MCF 10A (cell line): ENCODE measurements at regions not wholly inside any gene's neighbourhood (a gene's known extent, or its start where the extent isn't known, plus 50 kb on each side); places are given as distances from the start of the nearest gene placed in this dataset.

ENCODE experiments used
- BruUV-seq: library from RNA; stranded (reverse); fragments of 400-500 nt; replicated peaks from 2 replicates; lab custom pipeline; 2021; lab: Mats Ljungman, UMichigan
- CTCF ChIA-PET: fragments of 300-600 bp; sonication (Branson Sonifier 250); formaldehyde crosslinking; extraction: SDS; loops from one replicate; lab custom pipeline; 2021; ENCODE audit warnings: antibody characterized with exemption, inconsistent platforms; lab: Yijun Ruan, JAX
- POLR2A ChIA-PET: fragments of 300-600, 350-650 bp; sonication (Branson Sonifier 250); formaldehyde crosslinking; extraction: SDS; loops from one replicate; lab custom pipeline; 2020; ENCODE audit warnings: antibody characterized with exemption, inconsistent platforms; lab: Yijun Ruan, JAX
- DNase-seq: peaks from one replicate; pipeline ENCODE4 v3.0.0-alpha.2; 2018; ENCODE audit not compliant: unreplicated experiment
- H3K27ac Mint-ChIP-seq: one replicate; pipeline ENCODE4 v1.8.0; 2022; ENCODE audit warnings: mild to moderate bottlenecking, low read depth, mixed read lengths; ENCODE audit not compliant: unreplicated experiment
- H3K27me3 Mint-ChIP-seq: one replicate; pipeline ENCODE4 v1.8.0; 2022; ENCODE audit warnings: mixed read lengths; ENCODE audit not compliant: insufficient read depth, unreplicated experiment
- H3K36me3 Mint-ChIP-seq: one replicate; pipeline ENCODE4 v1.8.0; 2022; ENCODE audit warnings: mild to moderate bottlenecking, moderate library complexity, mixed read lengths; ENCODE audit not compliant: insufficient read depth, unreplicated experiment
- H3K4me1 Mint-ChIP-seq: one replicate; pipeline ENCODE4 v1.8.0; 2022; ENCODE audit warnings: mixed read lengths; ENCODE audit not compliant: insufficient read depth, unreplicated experiment
- H3K4me3 Mint-ChIP-seq: one replicate; pipeline ENCODE4 v1.8.0; 2022; ENCODE audit warnings: mild to moderate bottlenecking, moderate library complexity, mixed read lengths; ENCODE audit not compliant: unreplicated experiment
- H3K9me3 Mint-ChIP-seq: one replicate; pipeline ENCODE4 v1.8.0; 2022; ENCODE audit warnings: mixed read lengths; ENCODE audit not compliant: unreplicated experiment
- intact Hi-C: fragments of 100-400 bp; cut with micrococcal nuclease; formaldehyde crosslinking; loops from 2 replicates; pipeline ENCODE4 v1.14.1; 2022
- TF ChIP-seq, protein P1 (sequence below): fragments of 200-600 bp; IDR thresholded peaks from one replicate; pipeline ENCODE4 v1.8.0; 2022; ENCODE audit warnings: antibody characterized with exemption, mild to moderate bottlenecking; ENCODE audit not compliant: unreplicated experiment

DNA sequence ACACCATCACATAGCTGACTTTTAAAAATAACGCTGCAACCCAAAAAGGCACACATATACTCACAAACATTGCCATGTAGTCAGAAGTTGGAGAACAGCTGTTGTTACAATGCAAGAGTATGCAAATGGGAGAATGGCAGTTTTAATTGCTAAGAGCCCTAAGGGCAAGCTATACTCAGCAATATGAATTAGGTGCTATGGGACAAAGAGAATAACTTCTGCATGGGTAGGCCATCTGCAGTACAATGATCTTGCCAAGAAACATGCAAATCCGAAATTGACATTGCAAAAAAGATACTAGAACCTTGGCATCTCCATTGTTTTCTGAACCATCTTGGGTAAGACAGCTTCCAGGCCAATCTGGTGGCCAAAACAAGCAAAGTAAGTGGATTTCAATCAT is 697.8 kb downstream of the LRRIQ3 start:
- no peak overlapping the region for H3K27ac Mint-ChIP-seq
- H3K36me3 Mint-ChIP-seq = no peaks in the 10 kb centered on the region
- no peaks in the 10 kb centered on the region for H3K4me1 Mint-ChIP-seq
- peaks cover 7% of the 10 kb centered on the region for H3K9me3 Mint-ChIP-seq
- no peak overlapping the region for H3K4me3 Mint-ChIP-seq
- intact Hi-C loops = no loop called here
- BruUV-seq = no TSS peak
- ChIA-PET CTCF (interaction anchor here (1.1 kb wide), 1 partner anchor 105 kb away, joined by 6 read pairs; no protein-coding TSS in a partner anchor), POLR2A (no interaction called here)
- H3K27me3 Mint-ChIP-seq = no peaks in the 10 kb centered on the region
- DNase-seq = no peak
- TF ChIP-seq, protein P1, sequence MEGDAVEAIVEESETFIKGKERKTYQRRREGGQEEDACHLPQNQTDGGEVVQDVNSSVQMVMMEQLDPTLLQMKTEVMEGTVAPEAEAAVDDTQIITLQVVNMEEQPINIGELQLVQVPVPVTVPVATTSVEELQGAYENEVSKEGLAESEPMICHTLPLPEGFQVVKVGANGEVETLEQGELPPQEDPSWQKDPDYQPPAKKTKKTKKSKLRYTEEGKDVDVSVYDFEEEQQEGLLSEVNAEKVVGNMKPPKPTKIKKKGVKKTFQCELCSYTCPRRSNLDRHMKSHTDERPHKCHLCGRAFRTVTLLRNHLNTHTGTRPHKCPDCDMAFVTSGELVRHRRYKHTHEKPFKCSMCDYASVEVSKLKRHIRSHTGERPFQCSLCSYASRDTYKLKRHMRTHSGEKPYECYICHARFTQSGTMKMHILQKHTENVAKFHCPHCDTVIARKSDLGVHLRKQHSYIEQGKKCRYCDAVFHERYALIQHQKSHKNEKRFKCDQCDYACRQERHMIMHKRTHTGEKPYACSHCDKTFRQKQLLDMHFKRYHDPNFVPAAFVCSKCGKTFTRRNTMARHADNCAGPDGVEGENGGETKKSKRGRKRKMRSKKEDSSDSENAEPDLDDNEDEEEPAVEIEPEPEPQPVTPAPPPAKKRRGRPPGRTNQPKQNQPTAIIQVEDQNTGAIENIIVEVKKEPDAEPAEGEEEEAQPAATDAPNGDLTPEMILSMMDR = no peak

DNA sequence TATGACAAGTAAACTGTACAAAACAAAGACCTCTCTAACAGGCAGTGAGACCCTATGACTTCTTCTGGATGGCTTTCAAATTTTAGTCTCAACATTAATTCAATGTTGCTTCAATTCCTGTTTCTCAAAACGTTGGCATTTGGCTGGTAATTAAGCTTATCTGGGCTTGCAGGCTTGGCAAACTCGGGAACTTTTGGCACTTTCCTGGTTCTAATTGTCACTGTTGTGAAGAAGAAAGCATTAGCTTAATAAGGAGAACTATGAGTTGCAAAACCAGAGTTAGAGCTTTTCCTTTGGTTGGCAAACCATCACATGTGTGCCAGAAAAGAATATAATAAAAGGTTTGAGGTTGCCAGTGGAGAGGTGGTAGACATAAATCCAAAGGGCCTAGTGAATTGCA is 698.3 kb downstream of the LRRIQ3 start:
- no TSS peak for BruUV-seq
- CTCF ChIA-PET = interaction anchor here (1.1 kb wide), 1 partner anchor 105 kb away, joined by 6 read pairs; no protein-coding TSS in a partner anchor
- Mint-ChIP-seq H3K9me3 (peaks cover 7% of the 10 kb centered on the region), H3K27me3 (no peaks in the 10 kb centered on the region), H3K36me3 (no peaks in the 10 kb centered on the region), H3K27ac (no peak overlapping the region), H3K4me3 (no peak overlapping the region), H3K4me1 (no peaks in the 10 kb centered on the region)
- TF ChIP-seq, protein P1 = no peak
- POLR2A ChIA-PET = interaction anchor here (0.6 kb wide), 1 partner anchor 11 kb away, joined by 3 read pairs; no protein-coding TSS in a partner anchor
- intact Hi-C loops = no loop called here
- no peak for DNase-seq

DNA sequence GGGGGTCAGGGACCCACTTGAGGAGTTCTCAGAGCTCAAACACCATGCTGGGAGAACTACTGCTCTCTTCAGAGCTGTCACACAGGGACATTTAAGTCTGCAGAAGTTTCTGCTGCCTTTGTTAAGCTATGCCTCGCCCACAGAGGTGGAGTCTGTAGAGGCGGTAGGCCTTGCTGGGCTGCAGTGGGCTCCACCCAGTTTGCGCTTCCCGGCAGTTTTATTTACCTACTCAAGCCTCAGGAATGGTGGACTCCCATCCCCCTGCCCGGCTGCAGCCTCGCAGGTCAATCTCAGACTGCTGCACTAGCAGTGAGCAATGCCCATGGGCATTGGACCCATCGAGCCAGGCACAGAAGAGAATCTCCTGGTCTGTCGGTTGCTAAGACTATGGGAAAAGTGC is 706.4 kb downstream of the LRRIQ3 start:
- BruUV-seq = no TSS peak
- Mint-ChIP-seq H3K27me3 (no peaks in the 10 kb centered on the region), H3K27ac (no peak overlapping the region), H3K36me3 (no peaks in the 10 kb centered on the region), H3K9me3 (peaks cover 7% of the 10 kb centered on the region), H3K4me1 (no peaks in the 10 kb centered on the region), H3K4me3 (no peak overlapping the region)
- intact Hi-C loops = no loop called here
- CTCF ChIA-PET = no interaction called here
- TF ChIP-seq, protein P1 = no peak
- POLR2A ChIA-PET = no interaction called here
- no peak for DNase-seq

DNA sequence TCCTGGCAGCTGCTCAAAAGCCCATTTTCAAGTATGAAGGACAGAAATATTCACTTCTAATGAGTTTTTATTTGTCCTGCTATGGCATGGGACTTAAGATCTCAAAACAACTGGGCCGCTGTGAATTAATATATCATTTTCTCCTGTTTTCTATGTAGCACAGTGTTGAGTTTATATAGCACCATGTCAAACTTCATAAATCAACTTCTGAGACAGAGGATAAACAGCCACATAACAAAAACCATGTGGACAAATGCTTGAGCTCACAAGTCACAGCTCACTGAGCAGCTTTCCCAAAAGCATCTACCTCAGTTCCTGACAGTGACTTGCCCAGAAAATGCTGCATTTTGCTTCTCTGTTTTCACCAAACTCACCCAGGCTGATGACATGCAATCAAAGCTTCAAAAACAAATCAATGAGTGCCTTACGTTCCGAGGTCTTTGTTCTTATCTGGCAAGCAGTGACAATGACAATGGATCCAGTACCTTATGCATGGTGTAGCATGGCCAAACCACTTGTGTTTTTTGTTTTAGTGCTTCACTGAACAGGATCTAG is 722.6 kb downstream of the LRRIQ3 start:
- DNase-seq = no peak
- BruUV-seq = no TSS peak
- POLR2A ChIA-PET = no interaction called here
- no peaks in the 10 kb centered on the region for H3K36me3 Mint-ChIP-seq
- H3K27ac Mint-ChIP-seq = no peak overlapping the region
- H3K4me3 Mint-ChIP-seq = no peak overlapping the region
- intact Hi-C loops = no loop called here
- TF ChIP-seq, protein P1 = no peak
- H3K9me3 Mint-ChIP-seq = no peaks in the 10 kb centered on the region
- H3K4me1 Mint-ChIP-seq = no peaks in the 10 kb centered on the region
- CTCF ChIA-PET = no interaction called here
- no peaks in the 10 kb centered on the region for H3K27me3 Mint-ChIP-seq
